ENCODE measurements at regions not wholly inside any gene's neighbourhood (a gene's known extent, or its start where the extent isn't known, plus 50 kb on each side); places are given as distances from the start of the nearest gene placed in this dataset.

GRCh38 chr6:114418304-114418972 lies 75.6 kb upstream of the HS3ST5 start (continued):
- TF ChIP-seq ZBTB34 (CRISPR knock-in tag; IDR thresholded peaks at IDR 0.05) (no peak), ZNF224 (CRISPR knock-in tag; IDR thresholded peaks at IDR 0.05) (no peak), ZNF205 (CRISPR knock-in tag; IDR thresholded peaks at IDR 0.05) (no peak), ZNF546 (CRISPR knock-in tag; conservative IDR thresholded peaks at IDR 0.05) (no peak), SIN3A (IDR thresholded peaks at IDR 0.05; ENCODE audit: borderline replicate concordance, low read depth, low read length) (no peak)

GRCh38 chr6:114407426-114408035 lies 64.7 kb upstream of the HS3ST5 start:
- no peaks in the 10 kb centered on the region for H3K79me2 ChIP-seq (ENCODE audit: insufficient read depth, low read length)
- H3K36me3 ChIP-seq (replicated peaks in 1 of 2; ENCODE audit: control insufficient read depth in 1 of 2, insufficient read depth in 2 of 2, low read length in 2 of 2), result no peaks in the 10 kb centered on the region
- DNase-seq (ENCODE audit: low spot score), result no peak
- POLR2A ChIA-PET, result no interaction called here
- no peaks in the 10 kb centered on the region for H3K4me1 ChIP-seq (ENCODE audit: insufficient read depth, low read length)
- H3K4me3 ChIP-seq (replicated peaks in 1 of 3; ENCODE audit: insufficient read depth in 1 of 3, low read depth in 2 of 3, low read length in 3 of 3), result no peak overlapping the region
- H3K27me3 ChIP-seq (ENCODE audit: control insufficient read depth in 1 of 2, insufficient read depth in 2 of 2, low read length in 2 of 2), result no peaks in the 10 kb centered on the region
- in situ Hi-C loops (cut with HindIII; ENCODE audit: extremely low pct_ligation_motif_present, low pct_unique_long_range_greater_than_20kb) (no loop called here), intact Hi-C loops (cut with micrococcal nuclease; ENCODE audit: unreplicated experiment) (no loop called here)
- TF ChIP-seq ZNF777 (CRISPR knock-in tag; IDR thresholded peaks at IDR 0.05) (no peak), ZNF251 (CRISPR knock-in tag; IDR thresholded peaks at IDR 0.05) (no peak), ZNF746 (CRISPR knock-in tag; IDR thresholded peaks at IDR 0.05) (no peak), WIZ (CRISPR knock-in tag; IDR thresholded peaks at IDR 0.05) (no peak), TCF7 (IDR thresholded peaks at IDR 0.05; ENCODE audit: low read depth) (no peak), NONO (IDR thresholded peaks at IDR 0.05) (no peak), NONO (CRISPR knock-in tag; conservative IDR thresholded peaks at IDR 0.05) (no peak), ASH2L (IDR thresholded peaks at IDR 0.05; ENCODE audit: insufficient read length, low read depth, low read length) (no peak), CREBL2 (CRISPR knock-in tag; IDR thresholded peaks at IDR 0.05; ENCODE audit: borderline replicate concordance) (no peak), PRPF4 (IDR thresholded peaks at IDR 0.05; ENCODE audit: low read depth, low read length, poor library complexity, severe bottlenecking) (no peak), ZBTB1 (CRISPR knock-in tag; IDR thresholded peaks at IDR 0.05; ENCODE audit: borderline replicate concordance) (no peak), MAZ (IDR thresholded peaks at IDR 0.05; ENCODE audit: borderline replicate concordance, low read depth, low read length) (no peak), MAZ (CRISPR knock-in tag; IDR thresholded peaks at IDR 0.05; ENCODE audit: low read depth) (no peak)
- H2AFZ ChIP-seq (ENCODE audit: low read length), result no peak overlapping the region
- no peak overlapping the region for H3K27ac ChIP-seq (ENCODE audit: extremely low read length, insufficient read depth, low read length)
- ATAC-seq, result no peak
- CTCF ChIA-PET (ENCODE audit: low intra/inter-chr PET ratio, low total read pairs), result no interaction called here
- 51% methylated on average over 6 of the region's 6 CpGs for WGBS (ENCODE audit: low lambda C conversion rate)
- no peaks in the 10 kb centered on the region for H3K9me3 ChIP-seq (ENCODE audit: low read length)
- FAIRE-seq, result no peak
- no peak overlapping the region for H3K4me2 ChIP-seq (ENCODE audit: low read depth, low read length)
- H4K20me1 ChIP-seq (ENCODE audit: insufficient read depth, low read length), result no peaks in the 10 kb centered on the region
- BruUV-seq (replicated peaks), result no TSS peak
- no peak overlapping the region for H3K9ac ChIP-seq (ENCODE audit: insufficient read depth, low read depth, low read length)

Data from HepG2 (cell line).